ENCODE measurements at regions not wholly inside any gene's neighbourhood (a gene's known extent, or its start where the extent isn't known, plus 50 kb on each side); places are given as distances from the start of the nearest gene placed in this dataset.

- peaks cover 18% of the 10 kb centered on the region for H3K9me3 Mint-ChIP-seq
- no peaks in the 10 kb centered on the region for H3K36me3 Mint-ChIP-seq (ENCODE audit: low read depth)
- H3K4me3 Mint-ChIP-seq: no peak overlapping the region
- no peaks in the 10 kb centered on the region for H3K27me3 Mint-ChIP-seq
- H3K27ac Mint-ChIP-seq: no peak overlapping the region
- no peaks in the 10 kb centered on the region for H3K4me1 Mint-ChIP-seq (ENCODE audit: low read depth)
- intact Hi-C loops (cut with micrococcal nuclease): no loop called here
Measured at GRCh38 chr3:25155652-25156471, 272.2 kb upstream of the RARB start.

GRCh38 chr3:25156626-25157025 lies 271.4 kb upstream of the RARB start:
- Mint-ChIP-seq H3K27ac (no peak overlapping the region), H3K4me3 (no peak overlapping the region), H3K9me3 (peaks cover 26% of the 10 kb centered on the region), H3K36me3 (ENCODE audit: low read depth) (no peaks in the 10 kb centered on the region), H3K4me1 (ENCODE audit: low read depth) (no peaks in the 10 kb centered on the region), H3K27me3 (no peaks in the 10 kb centered on the region)
- intact Hi-C loops (cut with micrococcal nuclease): no loop called here

DNA sequence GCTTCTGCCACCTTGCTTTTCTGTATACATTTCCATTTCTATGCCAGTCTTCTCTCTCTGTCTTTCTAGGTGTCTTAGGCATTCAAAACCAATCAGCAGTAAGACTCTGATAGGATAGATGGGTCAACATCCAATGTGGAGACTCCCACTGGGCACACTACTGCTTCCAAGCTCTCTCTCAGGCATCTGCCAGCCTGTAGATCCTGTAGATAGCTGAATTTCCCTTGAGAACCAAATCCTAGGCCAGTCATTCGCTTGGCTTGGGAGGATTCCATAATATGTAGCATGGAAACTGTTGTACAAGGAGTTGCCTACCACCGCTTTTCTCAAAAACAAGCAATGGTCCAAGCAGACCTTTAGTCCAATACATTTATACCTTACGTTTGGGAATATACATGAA lies 262.8 kb upstream of the RARB start:
- no peak overlapping the region for H3K4me3 Mint-ChIP-seq
- intact Hi-C loops (cut with micrococcal nuclease): no loop called here
- H3K27ac Mint-ChIP-seq: no peak overlapping the region
- H3K4me1 Mint-ChIP-seq (ENCODE audit: low read depth): no peaks in the 10 kb centered on the region
- no peaks in the 10 kb centered on the region for H3K36me3 Mint-ChIP-seq (ENCODE audit: low read depth)
- H3K9me3 Mint-ChIP-seq: peaks cover 57% of the 10 kb centered on the region
- H3K27me3 Mint-ChIP-seq: no peaks in the 10 kb centered on the region

GRCh38 chr3:25166016-25166415 lies 262.0 kb upstream of the RARB start:
- Mint-ChIP-seq H3K4me3 (no peak overlapping the region), H3K9me3 (peaks cover 50% of the 10 kb centered on the region), H3K27me3 (no peaks in the 10 kb centered on the region), H3K4me1 (ENCODE audit: low read depth) (no peaks in the 10 kb centered on the region), H3K27ac (no peak overlapping the region), H3K36me3 (ENCODE audit: low read depth) (no peaks in the 10 kb centered on the region)
- intact Hi-C loops (cut with micrococcal nuclease): no loop called here

DNA sequence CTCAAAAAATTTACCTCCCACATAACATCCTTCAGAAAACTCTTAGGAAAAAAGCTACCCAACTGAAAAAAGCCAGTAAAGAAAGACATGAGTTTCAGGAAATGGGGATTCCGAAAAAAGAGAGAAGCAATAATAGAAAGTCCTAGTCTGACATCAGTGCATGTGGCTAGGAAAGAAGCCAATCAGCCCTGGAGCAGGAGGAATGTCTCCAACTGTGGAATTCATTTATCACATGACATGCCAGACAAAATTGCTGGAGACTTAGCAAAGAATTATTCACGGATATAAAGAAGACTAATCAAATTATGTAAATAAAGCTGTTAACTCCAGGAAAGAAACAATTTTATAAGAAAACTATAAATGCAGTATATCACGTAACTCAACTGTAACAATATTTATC lies 258.9 kb upstream of the RARB start:
- H3K4me3 Mint-ChIP-seq: no peak overlapping the region
- no peak overlapping the region for H3K27ac Mint-ChIP-seq
- no peaks in the 10 kb centered on the region for H3K4me1 Mint-ChIP-seq (ENCODE audit: low read depth)
- peaks cover 28% of the 10 kb centered on the region for H3K9me3 Mint-ChIP-seq
- H3K36me3 Mint-ChIP-seq (ENCODE audit: low read depth): no peaks in the 10 kb centered on the region
- no peaks in the 10 kb centered on the region for H3K27me3 Mint-ChIP-seq
- intact Hi-C loops (cut with micrococcal nuclease): no loop called here

DNA sequence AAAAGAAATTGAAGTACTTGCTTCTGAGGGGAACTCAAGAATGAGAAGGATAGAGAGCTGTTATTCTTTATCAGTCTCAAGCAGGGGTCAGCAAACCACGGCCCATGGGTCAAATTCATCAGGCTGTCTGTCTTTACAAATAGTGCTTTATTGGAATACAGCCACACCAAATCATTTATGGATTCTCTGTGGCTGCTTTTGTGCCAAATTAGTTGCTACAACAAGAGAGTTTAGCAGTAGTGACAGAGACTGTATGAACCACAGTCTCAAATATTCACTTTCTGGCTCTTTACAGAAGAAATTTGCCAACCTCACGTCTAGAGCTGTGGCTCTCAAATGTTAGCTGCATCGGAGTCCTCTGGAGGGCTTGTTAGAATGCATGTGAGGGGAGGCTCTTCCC lies 258.0 kb upstream of the RARB start:
- Mint-ChIP-seq H3K27me3 (no peaks in the 10 kb centered on the region), H3K4me3 (no peak overlapping the region), H3K36me3 (ENCODE audit: low read depth) (no peaks in the 10 kb centered on the region), H3K9me3 (peaks cover 22% of the 10 kb centered on the region), H3K27ac (no peak overlapping the region), H3K4me1 (ENCODE audit: low read depth) (no peaks in the 10 kb centered on the region)
- intact Hi-C loops (cut with micrococcal nuclease): no loop called here

DNA sequence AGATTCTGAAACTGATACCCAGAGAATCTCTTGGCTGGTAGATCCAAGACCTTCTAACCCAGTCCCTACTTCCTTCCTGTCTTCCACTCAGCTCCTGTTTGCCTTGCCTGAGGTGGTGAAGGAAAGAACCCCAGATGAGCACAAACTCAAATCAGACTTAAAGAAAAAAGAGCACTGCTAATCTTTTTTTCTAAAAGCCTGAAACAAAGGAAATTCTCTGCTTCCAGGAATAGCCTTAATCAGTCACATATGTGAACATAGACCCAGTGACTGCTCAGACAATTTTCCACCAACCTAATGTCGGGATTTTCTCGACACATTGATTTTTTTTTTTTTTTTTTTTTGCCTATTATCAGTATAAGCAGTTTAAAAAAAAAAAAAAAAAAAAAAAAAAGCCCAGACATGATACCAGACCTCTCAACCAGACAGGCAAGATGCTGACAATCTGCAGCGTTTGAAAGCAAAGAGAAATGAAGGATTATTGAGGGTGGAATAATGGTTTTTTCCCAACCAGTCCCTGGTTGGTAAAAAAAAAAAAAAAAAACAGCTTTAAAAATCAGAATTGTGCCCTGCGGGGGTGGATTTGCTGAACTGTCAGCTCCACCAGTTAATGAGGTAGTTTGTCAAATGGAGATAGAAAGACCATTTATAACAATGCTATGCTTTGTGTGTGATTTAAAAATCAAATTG lies 256.8 kb upstream of the RARB start:
- intact Hi-C loops (cut with micrococcal nuclease): no loop called here
- Mint-ChIP-seq H3K9me3 (peaks cover 17% of the 10 kb centered on the region), H3K4me3 (no peak overlapping the region), H3K36me3 (ENCODE audit: low read depth) (no peaks in the 10 kb centered on the region), H3K27me3 (no peaks in the 10 kb centered on the region), H3K27ac (no peak overlapping the region), H3K4me1 (ENCODE audit: low read depth) (no peaks in the 10 kb centered on the region)

- no peak overlapping the region for H3K4me3 Mint-ChIP-seq
Measured at GRCh38 chr3:25171897-25172296, 256.2 kb upstream of the RARB start.

DNA sequence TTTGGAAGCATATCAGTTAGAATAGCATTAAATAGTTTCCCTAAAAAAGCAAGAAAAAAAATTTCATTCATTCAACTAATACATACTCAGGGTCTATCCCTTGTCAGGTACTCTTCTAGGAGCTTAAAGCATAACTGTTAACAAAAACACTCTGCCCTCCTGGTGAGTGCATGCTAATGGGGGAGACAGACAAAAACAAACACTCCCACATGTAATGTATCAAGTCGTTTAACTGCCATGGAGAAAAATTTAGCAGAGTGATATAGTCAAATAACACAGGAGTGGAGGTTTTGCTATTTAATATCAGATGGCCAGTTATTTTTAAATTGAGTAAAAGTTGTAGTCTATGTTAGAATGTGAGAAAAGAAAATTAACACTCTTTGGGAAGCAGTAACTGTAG lies 254.5 kb upstream of the RARB start:
- no peaks in the 10 kb centered on the region for H3K27me3 Mint-ChIP-seq
- H3K4me3 Mint-ChIP-seq: no peak overlapping the region
- intact Hi-C loops (cut with micrococcal nuclease): no loop called here
- no peak overlapping the region for H3K27ac Mint-ChIP-seq
- H3K4me1 Mint-ChIP-seq (ENCODE audit: low read depth): no peaks in the 10 kb centered on the region
- H3K9me3 Mint-ChIP-seq: peaks cover 19% of the 10 kb centered on the region
- H3K36me3 Mint-ChIP-seq (ENCODE audit: low read depth): no peaks in the 10 kb centered on the region

More at GRCh38 chr3:25171897-25172296, 256.2 kb upstream of the RARB start:
- intact Hi-C loops (cut with micrococcal nuclease): no loop called here
- H3K36me3 Mint-ChIP-seq (ENCODE audit: low read depth): no peaks in the 10 kb centered on the region
- peaks cover 16% of the 10 kb centered on the region for H3K9me3 Mint-ChIP-seq
- no peaks in the 10 kb centered on the region for H3K27me3 Mint-ChIP-seq
- H3K27ac Mint-ChIP-seq: no peak overlapping the region
- no peaks in the 10 kb centered on the region for H3K4me1 Mint-ChIP-seq (ENCODE audit: low read depth)

- no peak overlapping the region for H3K27ac Mint-ChIP-seq
- no peak overlapping the region for H3K4me3 Mint-ChIP-seq
- intact Hi-C loops (cut with micrococcal nuclease): no loop called here
- H3K9me3 Mint-ChIP-seq: peaks cover 13% of the 10 kb centered on the region
- no peaks in the 10 kb centered on the region for H3K27me3 Mint-ChIP-seq
- H3K4me1 Mint-ChIP-seq (ENCODE audit: low read depth): no peaks in the 10 kb centered on the region
- H3K36me3 Mint-ChIP-seq (ENCODE audit: low read depth): no peaks in the 10 kb centered on the region
Measured at GRCh38 chr3:25174251-25174650, 253.8 kb upstream of the RARB start.

- intact Hi-C loops (cut with micrococcal nuclease): no loop called here
- Mint-ChIP-seq H3K27me3 (no peaks in the 10 kb centered on the region), H3K4me3 (no peak overlapping the region), H3K27ac (no peak overlapping the region), H3K4me1 (ENCODE audit: low read depth) (no peaks in the 10 kb centered on the region), H3K36me3 (ENCODE audit: low read depth) (no peaks in the 10 kb centered on the region), H3K9me3 (peaks cover 23% of the 10 kb centered on the region)
Measured at GRCh38 chr3:25177041-25177440, 251.0 kb upstream of the RARB start.

- Mint-ChIP-seq H3K27ac (no peak overlapping the region), H3K4me1 (ENCODE audit: low read depth) (no peaks in the 10 kb centered on the region), H3K27me3 (no peaks in the 10 kb centered on the region), H3K9me3 (peaks cover 28% of the 10 kb centered on the region), H3K4me3 (no peak overlapping the region), H3K36me3 (ENCODE audit: low read depth) (no peaks in the 10 kb centered on the region)
- intact Hi-C loops (cut with micrococcal nuclease): no loop called here
Measured at GRCh38 chr3:25178672-25179071, 249.4 kb upstream of the RARB start.

- Mint-ChIP-seq H3K4me3 (no peak overlapping the region), H3K36me3 (ENCODE audit: low read depth) (no peaks in the 10 kb centered on the region), H3K4me1 (ENCODE audit: low read depth) (no peaks in the 10 kb centered on the region), H3K9me3 (peaks cover 38% of the 10 kb centered on the region), H3K27ac (no peak overlapping the region), H3K27me3 (no peaks in the 10 kb centered on the region)
- intact Hi-C loops (cut with micrococcal nuclease): no loop called here
Measured at GRCh38 chr3:25181096-25181495, 247.0 kb upstream of the RARB start.

DNA sequence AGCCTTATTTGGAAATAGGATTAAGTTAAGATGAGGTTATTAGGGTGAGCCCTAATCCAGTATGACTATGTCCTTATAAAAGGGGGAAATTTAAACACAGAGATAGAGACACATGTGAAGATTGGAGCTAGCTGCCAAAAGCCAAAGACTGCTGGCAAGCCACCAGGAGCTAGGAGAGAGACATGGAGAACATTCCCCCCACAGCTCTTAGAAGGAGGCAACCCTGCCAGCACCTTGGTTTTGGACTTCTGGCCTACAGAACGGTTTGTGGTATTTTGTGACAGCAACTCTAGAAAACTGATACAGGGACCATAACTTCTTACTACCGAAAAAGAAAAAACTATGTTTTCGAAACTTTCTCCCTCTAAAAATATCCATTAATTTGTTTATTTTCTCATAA lies 245.3 kb upstream of the RARB start:
- Mint-ChIP-seq H3K36me3 (ENCODE audit: low read depth) (no peaks in the 10 kb centered on the region), H3K27ac (no peak overlapping the region), H3K4me3 (no peak overlapping the region), H3K9me3 (peaks cover 31% of the 10 kb centered on the region), H3K4me1 (ENCODE audit: low read depth) (no peaks in the 10 kb centered on the region), H3K27me3 (no peaks in the 10 kb centered on the region)
- intact Hi-C loops (cut with micrococcal nuclease): no loop called here

All from dendritic cell treated with granulocyte-macrophage colony-stimulating factor and Interleukin-4, amounts not matched to agents 40 ng/mL and 50 ng/mL, for 4 days (primary cell).